ENCODE measurements at regions not wholly inside any gene's neighbourhood (a gene's known extent, or its start where the extent isn't known, plus 50 kb on each side); places are given as distances from the start of the nearest gene placed in this dataset.

DNA sequence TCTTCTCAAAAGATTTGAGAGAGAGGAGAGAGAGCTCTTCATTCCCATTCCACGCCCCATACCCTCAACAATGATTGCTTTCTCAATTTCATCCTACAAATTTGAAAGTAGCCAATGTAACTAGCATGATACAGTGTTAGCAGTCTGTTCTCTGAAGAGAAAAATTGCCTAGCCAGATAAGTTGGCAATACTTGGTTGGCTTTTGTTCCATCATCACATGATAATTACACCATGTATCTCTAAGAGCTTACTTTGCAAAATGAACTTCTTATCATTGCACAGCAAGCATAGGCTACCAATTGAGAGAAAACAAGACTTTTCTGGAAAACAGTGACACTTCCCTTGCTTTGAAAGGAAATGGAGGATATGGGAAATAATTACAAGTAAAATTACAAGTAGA lies 68.9 kb downstream of the FSCB start:
- no peak for TF ChIP-seq POLR2A (IDR thresholded peaks at IDR 0.05; ENCODE audit: extremely low read depth, insufficient read length)
- TF ChIP-seq, protein P1, sequence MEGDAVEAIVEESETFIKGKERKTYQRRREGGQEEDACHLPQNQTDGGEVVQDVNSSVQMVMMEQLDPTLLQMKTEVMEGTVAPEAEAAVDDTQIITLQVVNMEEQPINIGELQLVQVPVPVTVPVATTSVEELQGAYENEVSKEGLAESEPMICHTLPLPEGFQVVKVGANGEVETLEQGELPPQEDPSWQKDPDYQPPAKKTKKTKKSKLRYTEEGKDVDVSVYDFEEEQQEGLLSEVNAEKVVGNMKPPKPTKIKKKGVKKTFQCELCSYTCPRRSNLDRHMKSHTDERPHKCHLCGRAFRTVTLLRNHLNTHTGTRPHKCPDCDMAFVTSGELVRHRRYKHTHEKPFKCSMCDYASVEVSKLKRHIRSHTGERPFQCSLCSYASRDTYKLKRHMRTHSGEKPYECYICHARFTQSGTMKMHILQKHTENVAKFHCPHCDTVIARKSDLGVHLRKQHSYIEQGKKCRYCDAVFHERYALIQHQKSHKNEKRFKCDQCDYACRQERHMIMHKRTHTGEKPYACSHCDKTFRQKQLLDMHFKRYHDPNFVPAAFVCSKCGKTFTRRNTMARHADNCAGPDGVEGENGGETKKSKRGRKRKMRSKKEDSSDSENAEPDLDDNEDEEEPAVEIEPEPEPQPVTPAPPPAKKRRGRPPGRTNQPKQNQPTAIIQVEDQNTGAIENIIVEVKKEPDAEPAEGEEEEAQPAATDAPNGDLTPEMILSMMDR (IDR thresholded peaks at IDR 0.05; ENCODE audit: low read depth, low read length), result no peak
- TF ChIP-seq, protein P2, sequence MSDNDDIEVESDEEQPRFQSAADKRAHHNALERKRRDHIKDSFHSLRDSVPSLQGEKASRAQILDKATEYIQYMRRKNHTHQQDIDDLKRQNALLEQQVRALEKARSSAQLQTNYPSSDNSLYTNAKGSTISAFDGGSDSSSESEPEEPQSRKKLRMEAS (IDR thresholded peaks at IDR 0.05; ENCODE audit: low read depth, low read length), result no peak

All from NB4 (cell line).